Fibroblast of lung (primary cell): ENCODE measurements at regions not wholly inside any gene's neighbourhood (a gene's known extent, or its start where the extent isn't known, plus 50 kb on each side); places are given as distances from the start of the nearest gene placed in this dataset.

Source experiments
- EZH2 ChIP-seq: IDR thresholded peaks from 2 replicates; pipeline ENCODE4 v1.5.1; 2012; ENCODE audit warnings: low read length, control low read depth, mild to moderate bottlenecking; ENCODE audit errors: missing control alignments
- TF ChIP-seq, protein P1 (sequence below), 2 donors: IDR thresholded peaks in 1 of 2; conservative IDR thresholded peaks in 1 of 2; 1 replicate in 1 of 2; 2 replicates in 1 of 2; pipeline ENCODE4 v1.5.1; 2011 to 2012; ENCODE audit warnings: low read length in 2 of 2, control low read depth in 1 of 2, inconsistent platforms in 1 of 2, low read depth in 1 of 2, mild to moderate bottlenecking in 1 of 2

- TF ChIP-seq, protein P1, sequence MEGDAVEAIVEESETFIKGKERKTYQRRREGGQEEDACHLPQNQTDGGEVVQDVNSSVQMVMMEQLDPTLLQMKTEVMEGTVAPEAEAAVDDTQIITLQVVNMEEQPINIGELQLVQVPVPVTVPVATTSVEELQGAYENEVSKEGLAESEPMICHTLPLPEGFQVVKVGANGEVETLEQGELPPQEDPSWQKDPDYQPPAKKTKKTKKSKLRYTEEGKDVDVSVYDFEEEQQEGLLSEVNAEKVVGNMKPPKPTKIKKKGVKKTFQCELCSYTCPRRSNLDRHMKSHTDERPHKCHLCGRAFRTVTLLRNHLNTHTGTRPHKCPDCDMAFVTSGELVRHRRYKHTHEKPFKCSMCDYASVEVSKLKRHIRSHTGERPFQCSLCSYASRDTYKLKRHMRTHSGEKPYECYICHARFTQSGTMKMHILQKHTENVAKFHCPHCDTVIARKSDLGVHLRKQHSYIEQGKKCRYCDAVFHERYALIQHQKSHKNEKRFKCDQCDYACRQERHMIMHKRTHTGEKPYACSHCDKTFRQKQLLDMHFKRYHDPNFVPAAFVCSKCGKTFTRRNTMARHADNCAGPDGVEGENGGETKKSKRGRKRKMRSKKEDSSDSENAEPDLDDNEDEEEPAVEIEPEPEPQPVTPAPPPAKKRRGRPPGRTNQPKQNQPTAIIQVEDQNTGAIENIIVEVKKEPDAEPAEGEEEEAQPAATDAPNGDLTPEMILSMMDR (conservative IDR thresholded peaks at IDR 0.05 in 1 of 2, IDR thresholded peaks at IDR 0.05 in 1 of 2; ENCODE audit: low read depth in 1 of 2, low read length in 2 of 2): no peak
- no peak for TF ChIP-seq EZH2
Measured at GRCh38 chr5:118619823-118620222, 368.5 kb downstream of the DTWD2 start.
